ENCODE measurements at regions not wholly inside any gene's neighbourhood (a gene's known extent, or its start where the extent isn't known, plus 50 kb on each side); places are given as distances from the start of the nearest gene placed in this dataset.

- TF ChIP-seq POLR2A (IDR thresholded peaks at IDR 0.05) (no peak), CTCF (IDR thresholded peaks at IDR 0.05) (no peak)
Measured at GRCh38 chr3:99402755-99403154, 235.6 kb upstream of the COL8A1 start.

Measured in sigmoid colon (tissue), 3 donors.